Osteoblast (primary cell): ENCODE measurements at regions not wholly inside any gene's neighbourhood (a gene's known extent, or its start where the extent isn't known, plus 50 kb on each side); places are given as distances from the start of the nearest gene placed in this dataset.

ENCODE experiments used
- DNase-seq: peaks from one replicate; pipeline ENCODE4 v3.0.0; 2011; ENCODE audit warnings: low spot score, mixed read lengths; ENCODE audit not compliant: insufficient read length; ENCODE audit errors: missing footprints
- H2AFZ ChIP-seq: 2 replicates; pipeline ENCODE4 v1.6.0; 2011; ENCODE audit warnings: mild to moderate bottlenecking, low read length
- H3K27ac ChIP-seq: 2 replicates; pipeline ENCODE4 v1.5.1; 2011; ENCODE audit warnings: mild to moderate bottlenecking, low read depth, low read length, moderate library complexity
- H3K27me3 ChIP-seq: 2 replicates; pipeline ENCODE4 v1.6.0; 2012; ENCODE audit warnings: mild to moderate bottlenecking, control low read depth, inconsistent platforms, low read length, moderate library complexity; ENCODE audit not compliant: insufficient read depth
- H3K36me3 ChIP-seq: 2 replicates; pipeline ENCODE4 v1.5.1; 2011; ENCODE audit warnings: mild to moderate bottlenecking, low read length, control low read depth, moderate library complexity; ENCODE audit not compliant: insufficient read depth
- H3K4me1 ChIP-seq: 2 replicates; pipeline ENCODE4 v1.5.1; 2011; ENCODE audit warnings: mild to moderate bottlenecking, low read length, control low read depth, moderate library complexity; ENCODE audit not compliant: insufficient read depth
- H3K4me2 ChIP-seq: 2 replicates; pipeline ENCODE4 v1.6.0; 2011; ENCODE audit warnings: mild to moderate bottlenecking, low read length; ENCODE audit not compliant: insufficient read depth
- H3K4me3 ChIP-seq: fragments of 200-600 bp; sonication (generic); 3 replicates; pipeline ENCODE4 v1.5.1; 2012; ENCODE audit warnings: mild to moderate bottlenecking, low read length, inconsistent platforms; ENCODE audit not compliant: insufficient read depth
- H3K79me2 ChIP-seq: 2 replicates; pipeline ENCODE4 v1.6.0; 2012; ENCODE audit warnings: mild to moderate bottlenecking, low read length, control low read depth, inconsistent platforms; ENCODE audit not compliant: insufficient read depth
- H3K9me3 ChIP-seq: 2 replicates; pipeline ENCODE4 v1.5.1; 2011; ENCODE audit warnings: low read depth, low read length, control low read depth
- H4K20me1 ChIP-seq: 2 replicates; pipeline ENCODE4 v1.6.0; 2012; ENCODE audit warnings: mild to moderate bottlenecking, low read length, control low read depth; ENCODE audit not compliant: insufficient read depth
- CTCF ChIP-seq: IDR thresholded peaks from 2 replicates; pipeline ENCODE4 v1.5.1; 2011; ENCODE audit warnings: mild to moderate bottlenecking, low read depth, low read length, moderate library complexity; ENCODE audit errors: extremely low read depth

GRCh38 chr13:73339086-73339485, 280.3 kb downstream of the KLF5 start:
- peaks cover 6% of the 10 kb centered on the region for H3K4me1 ChIP-seq
- H3K79me2 ChIP-seq, result no peaks in the 10 kb centered on the region
- no peak overlapping the region for H3K4me3 ChIP-seq
- DNase-seq, result no peak
- TF ChIP-seq CTCF, result no peak
- H2AFZ ChIP-seq, result no peak overlapping the region
- no peak overlapping the region for H3K4me2 ChIP-seq
- H4K20me1 ChIP-seq, result no peaks in the 10 kb centered on the region
- H3K27me3 ChIP-seq, result no peaks in the 10 kb centered on the region
- H3K9me3 ChIP-seq, result no peaks in the 10 kb centered on the region
- H3K36me3 ChIP-seq, result no peaks in the 10 kb centered on the region
- no peak overlapping the region for H3K27ac ChIP-seq

DNA sequence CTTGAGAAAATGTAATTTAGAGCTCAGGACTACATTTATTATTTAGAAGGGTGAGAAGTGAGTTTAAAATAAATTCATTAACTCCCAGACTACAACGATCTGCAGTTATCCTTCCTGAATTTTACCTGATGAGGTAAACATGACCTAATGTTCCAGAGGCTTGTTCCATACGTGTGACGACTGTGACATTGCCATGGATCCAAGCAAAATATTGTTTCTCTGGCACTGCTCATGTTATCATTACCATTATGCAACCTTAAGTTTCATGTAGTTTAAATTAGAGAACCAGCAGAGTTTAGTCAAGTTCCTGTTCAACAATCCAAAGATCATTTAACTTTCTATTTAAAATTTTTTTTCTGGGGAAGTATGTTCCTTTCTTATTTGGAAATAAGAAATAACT, 279.6 kb downstream of the KLF5 start:
- H3K4me2 ChIP-seq, result no peak overlapping the region
- no peak for TF ChIP-seq CTCF
- H3K4me3 ChIP-seq, result no peak overlapping the region
- H3K9me3 ChIP-seq, result no peaks in the 10 kb centered on the region
- H3K27ac ChIP-seq, result no peak overlapping the region
- H4K20me1 ChIP-seq, result no peaks in the 10 kb centered on the region
- H3K4me1 ChIP-seq, result peaks cover 6% of the 10 kb centered on the region
- H3K79me2 ChIP-seq, result no peaks in the 10 kb centered on the region
- H3K27me3 ChIP-seq, result no peaks in the 10 kb centered on the region
- H2AFZ ChIP-seq, result no peak overlapping the region
- peak; percentile 3 for DNase-seq
- H3K36me3 ChIP-seq, result no peaks in the 10 kb centered on the region

- no peak for DNase-seq
- peaks cover 6% of the 10 kb centered on the region for H3K4me1 ChIP-seq
These were observed 278.7 kb downstream of the KLF5 start for GRCh38 chr13:73337532-73337931.

DNA sequence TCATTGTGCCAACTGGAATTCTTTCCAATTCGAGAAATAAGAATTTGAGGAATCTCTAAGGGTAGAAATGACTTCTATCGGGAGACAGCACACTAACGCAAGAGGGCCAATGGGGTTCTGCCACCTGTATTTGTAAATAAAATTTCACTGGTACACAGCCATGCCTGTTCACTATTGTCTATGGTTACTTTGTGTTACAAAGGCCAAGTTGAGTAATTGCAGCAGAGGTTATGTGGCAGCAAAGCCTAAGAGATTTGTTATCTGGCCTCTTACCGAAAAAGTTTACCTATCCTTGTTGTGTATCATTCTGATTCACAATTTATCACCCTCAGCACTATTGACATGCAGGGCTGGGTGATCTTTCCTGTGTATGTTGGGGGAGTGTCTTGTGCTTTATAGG, 278.0 kb downstream of the KLF5 start:
- no peak for DNase-seq
- H3K4me3 ChIP-seq, result no peak overlapping the region
- H2AFZ ChIP-seq, result no peak overlapping the region
- no peak for TF ChIP-seq CTCF
- H3K36me3 ChIP-seq, result no peaks in the 10 kb centered on the region
- H3K27me3 ChIP-seq, result no peaks in the 10 kb centered on the region
- H3K9me3 ChIP-seq, result no peaks in the 10 kb centered on the region
- no peak overlapping the region for H3K4me2 ChIP-seq
- peaks cover 3% of the 10 kb centered on the region for H3K4me1 ChIP-seq
- no peaks in the 10 kb centered on the region for H4K20me1 ChIP-seq
- H3K79me2 ChIP-seq, result no peaks in the 10 kb centered on the region
- H3K27ac ChIP-seq, result no peak overlapping the region

More at GRCh38 chr13:73337532-73337931, 278.7 kb downstream of the KLF5 start:
- no peaks in the 10 kb centered on the region for H3K36me3 ChIP-seq
- no peak overlapping the region for H3K27ac ChIP-seq
- no peak overlapping the region for H2AFZ ChIP-seq
- no peaks in the 10 kb centered on the region for H3K79me2 ChIP-seq
- no peak for TF ChIP-seq CTCF
- H4K20me1 ChIP-seq, result no peaks in the 10 kb centered on the region
- H3K4me3 ChIP-seq, result no peak overlapping the region
- H3K9me3 ChIP-seq, result no peaks in the 10 kb centered on the region
- H3K4me2 ChIP-seq, result no peak overlapping the region
- no peaks in the 10 kb centered on the region for H3K27me3 ChIP-seq
